HUES48 (cell line): ENCODE measurements at regions not wholly inside any gene's neighbourhood (a gene's known extent, or its start where the extent isn't known, plus 50 kb on each side); places are given as distances from the start of the nearest gene placed in this dataset.

Experiments
- H3K27ac ChIP-seq: one replicate; pipeline ENCODE4 v1.7.0; 2013; ENCODE audit warnings: low read depth, low read length, inconsistent platforms
- H3K27me3 ChIP-seq: 2 replicates; pipeline ENCODE4 v1.6.1; 2013; ENCODE audit warnings: mild to moderate bottlenecking, low read length; ENCODE audit not compliant: control insufficient read depth, insufficient read depth
- H3K36me3 ChIP-seq: 2 replicates; pipeline ENCODE4 v1.6.1; 2013; ENCODE audit warnings: low read length; ENCODE audit not compliant: control insufficient read depth, insufficient read depth
- H3K4me1 ChIP-seq: 2 replicates; pipeline ENCODE4 v1.6.1; 2013; ENCODE audit warnings: mild to moderate bottlenecking, low read length; ENCODE audit not compliant: control insufficient read depth, insufficient read depth
- H3K4me3 ChIP-seq: 2 replicates; pipeline ENCODE4 v1.5.1; 2013; ENCODE audit warnings: mild to moderate bottlenecking, low read depth, low read length
- H3K9ac ChIP-seq: 2 replicates; pipeline ENCODE4 v1.6.1; 2013; ENCODE audit warnings: mild to moderate bottlenecking, low read depth, low read length, moderate library complexity
- H3K9me3 ChIP-seq: 2 replicates; pipeline ENCODE4 v1.6.1; 2013; ENCODE audit warnings: low read length; ENCODE audit not compliant: control insufficient read depth, insufficient read depth

GRCh38 chr14:104420990-104421389 is 158.6 kb upstream of the C14orf180 start:
- no peaks in the 10 kb centered on the region for H3K27me3 ChIP-seq
- H3K4me1 ChIP-seq = no peaks in the 10 kb centered on the region
- no peaks in the 10 kb centered on the region for H3K9me3 ChIP-seq
- H3K36me3 ChIP-seq = no peaks in the 10 kb centered on the region
- H3K27ac ChIP-seq = no peak overlapping the region
- H3K4me3 ChIP-seq = no peak overlapping the region
- no peak overlapping the region for H3K9ac ChIP-seq

- Histone ChIP-seq H3K9me3 (no peaks in the 10 kb centered on the region), H3K4me3 (no peak overlapping the region), H3K27me3 (no peaks in the 10 kb centered on the region), H3K9ac (no peak overlapping the region), H3K27ac (no peak overlapping the region), H3K4me1 (no peaks in the 10 kb centered on the region), H3K36me3 (no peaks in the 10 kb centered on the region)
Observed at GRCh38 chr14:104421401-104421821, 158.2 kb upstream of the C14orf180 start.

GRCh38 chr14:104421892-104422828 is 157.4 kb upstream of the C14orf180 start:
- Histone ChIP-seq H3K9me3 (no peaks in the 10 kb centered on the region), H3K4me3 (no peak overlapping the region), H3K27me3 (no peaks in the 10 kb centered on the region), H3K9ac (no peak overlapping the region), H3K36me3 (no peaks in the 10 kb centered on the region), H3K27ac (no peak overlapping the region), H3K4me1 (no peaks in the 10 kb centered on the region)

- Histone ChIP-seq H3K4me3 (no peak overlapping the region), H3K9ac (no peak overlapping the region), H3K4me1 (no peaks in the 10 kb centered on the region), H3K9me3 (no peaks in the 10 kb centered on the region), H3K27ac (no peak overlapping the region), H3K27me3 (no peaks in the 10 kb centered on the region), H3K36me3 (no peaks in the 10 kb centered on the region)
Observed at GRCh38 chr14:104422837-104423681, 156.5 kb upstream of the C14orf180 start.

GRCh38 chr14:104423701-104424405 is 155.7 kb upstream of the C14orf180 start:
- H3K36me3 ChIP-seq = no peaks in the 10 kb centered on the region
- no peaks in the 10 kb centered on the region for H3K9me3 ChIP-seq
- H3K4me3 ChIP-seq = no peak overlapping the region
- no peak overlapping the region for H3K9ac ChIP-seq
- no peak overlapping the region for H3K27ac ChIP-seq
- H3K4me1 ChIP-seq = no peaks in the 10 kb centered on the region
- no peaks in the 10 kb centered on the region for H3K27me3 ChIP-seq

- Histone ChIP-seq H3K27me3 (no peaks in the 10 kb centered on the region), H3K4me1 (no peaks in the 10 kb centered on the region), H3K9me3 (no peaks in the 10 kb centered on the region)
Observed at GRCh38 chr14:104424406-104425072, 155.0 kb upstream of the C14orf180 start.

GRCh38 chr14:104425171-104425681 is 154.3 kb upstream of the C14orf180 start:
- H3K27me3 ChIP-seq = no peaks in the 10 kb centered on the region
- H3K9ac ChIP-seq = no peak overlapping the region
- H3K27ac ChIP-seq = no peak overlapping the region
- H3K9me3 ChIP-seq = no peaks in the 10 kb centered on the region
- no peak overlapping the region for H3K4me3 ChIP-seq
- no peaks in the 10 kb centered on the region for H3K4me1 ChIP-seq
- H3K36me3 ChIP-seq = no peaks in the 10 kb centered on the region

More at GRCh38 chr14:104424406-104425072, 155.0 kb upstream of the C14orf180 start:
- Histone ChIP-seq H3K4me3 (no peak overlapping the region), H3K9ac (no peak overlapping the region), H3K27ac (no peak overlapping the region), H3K36me3 (no peaks in the 10 kb centered on the region)

GRCh38 chr14:104425763-104426646 is 153.6 kb upstream of the C14orf180 start:
- H3K27ac ChIP-seq = no peak overlapping the region
- no peaks in the 10 kb centered on the region for H3K9me3 ChIP-seq
- H3K4me1 ChIP-seq = no peaks in the 10 kb centered on the region
- H3K9ac ChIP-seq = no peak overlapping the region
- no peaks in the 10 kb centered on the region for H3K27me3 ChIP-seq
- no peak overlapping the region for H3K4me3 ChIP-seq
- H3K36me3 ChIP-seq = no peaks in the 10 kb centered on the region

GRCh38 chr14:104427131-104427851 is 152.3 kb upstream of the C14orf180 start:
- no peak overlapping the region for H3K9ac ChIP-seq
- H3K4me3 ChIP-seq = no peak overlapping the region
- H3K9me3 ChIP-seq = no peaks in the 10 kb centered on the region
- H3K36me3 ChIP-seq = no peaks in the 10 kb centered on the region
- H3K4me1 ChIP-seq = no peaks in the 10 kb centered on the region
- H3K27ac ChIP-seq = no peak overlapping the region
- no peaks in the 10 kb centered on the region for H3K27me3 ChIP-seq
